H1 (cell line): ENCODE measurements at regions not wholly inside any gene's neighbourhood (a gene's known extent, or its start where the extent isn't known, plus 50 kb on each side); places are given as distances from the start of the nearest gene placed in this dataset.

Source experiments
- CTCF ChIA-PET: fragments of 300-600 bp; sonication (Branson Sonifier 250); formaldehyde crosslinking; loops from one replicate; lab custom pipeline; 2021; ENCODE audit not compliant: partially characterized antibody; lab: Charles Lee
- POLR2A ChIA-PET: fragments of 300-600 bp; sonication (Branson Sonifier 250); formaldehyde crosslinking; loops from one replicate; lab custom pipeline; 2021; ENCODE audit warnings: inconsistent platforms; ENCODE audit not compliant: partially characterized antibody; lab: Charles Lee
- DNase-seq, 2 experiments: peaks; one replicate each; pipeline versions ENCODE4 v3.0.0 to v3.0.0-alpha.2; 2010 to 2022; ENCODE audit warnings: low spot score in 2 of 2, low read depth in 1 of 2, mixed read lengths in 1 of 2
- FAIRE-seq: peaks from 2 replicates; lab custom pipeline; 2011; peaks lifted over from hg19 to GRCh38; lab: Jason Lieb, UNC
- H2AFZ ChIP-seq: 2 replicates; pipeline ENCODE4 v1.8.1; 2012; ENCODE audit warnings: low read length, inconsistent platforms
- H2AK5ac ChIP-seq: 2 replicates; pipeline ENCODE4 v1.6.1; 2013; ENCODE audit warnings: low read depth, low read length
- H2BK120ac ChIP-seq: replicated peaks from 2 replicates; pipeline ENCODE3; 2013; ENCODE audit warnings: low read depth, low read length, inconsistent platforms
- H2BK12ac ChIP-seq: 2 replicates; pipeline ENCODE4 v1.6.1; 2013; ENCODE audit warnings: low read depth, low read length
- H2BK15ac ChIP-seq: 2 replicates; pipeline ENCODE4 v1.6.1; 2013; ENCODE audit warnings: low read length
- H2BK20ac ChIP-seq: 2 replicates; pipeline ENCODE4 v1.6.1; 2013; ENCODE audit warnings: low read length
- H2BK5ac ChIP-seq: 2 replicates; pipeline ENCODE4 v1.6.1; 2013; ENCODE audit warnings: low read depth, low read length
- H3K14ac ChIP-seq: 2 replicates; pipeline ENCODE4 v1.6.1; 2013; ENCODE audit warnings: inconsistent platforms; ENCODE audit not compliant: insufficient read length
- H3K18ac ChIP-seq: 2 replicates; pipeline ENCODE4 v1.6.1; 2013; ENCODE audit warnings: low read length; ENCODE audit errors: extremely low read depth
- H3K23ac ChIP-seq: 2 replicates; pipeline ENCODE4 v1.6.1; 2013; ENCODE audit warnings: inconsistent platforms; ENCODE audit not compliant: insufficient read length
- H3K23me2 ChIP-seq: 2 replicates; pipeline ENCODE4 v1.6.1; 2013; ENCODE audit warnings: low read depth, low read length
- H3K27ac ChIP-seq: 2 replicates; pipeline ENCODE4 v1.6.1; 2011; ENCODE audit warnings: low read depth, low read length, inconsistent platforms
- H3K27me3 ChIP-seq, 4 experiments: replicated peaks in 1 of 4; 1 replicate in 1 of 4; 2 replicates in 3 of 4; pipeline versions ENCODE4 v1.6.1 to v1.8.1; 2011 to 2013; ENCODE audit warnings: low read length in 3 of 4, mild to moderate bottlenecking in 3 of 4, inconsistent platforms in 2 of 4, mixed read lengths in 2 of 4, moderate library complexity in 1 of 4; ENCODE audit not compliant: control insufficient read depth in 3 of 4, insufficient read depth in 3 of 4; ENCODE audit errors: extremely low read depth in 1 of 4
- H3K36me3 ChIP-seq, 4 experiments: 2 replicates each; pipeline versions ENCODE4 v1.6.1 to v1.8.1; 2011 to 2013; ENCODE audit warnings: mild to moderate bottlenecking in 4 of 4, low read length in 3 of 4, moderate library complexity in 2 of 4, control low read depth in 1 of 4, inconsistent platforms in 1 of 4; ENCODE audit not compliant: insufficient read depth in 4 of 4, control insufficient read depth in 2 of 4
- H3K4ac ChIP-seq: replicated peaks from 2 replicates; pipeline ENCODE3; 2013; ENCODE audit warnings: low read length, low read depth, mixed read lengths, inconsistent platforms; ENCODE audit not compliant: insufficient read length
- H3K4me1 ChIP-seq, 4 experiments: replicated peaks in 1 of 4; 1 replicate in 1 of 4; 2 replicates in 3 of 4; pipeline versions ENCODE4 v1.6.1 to v1.8.1; 2011 to 2013; ENCODE audit warnings: low read length in 3 of 4, inconsistent platforms in 2 of 4, mixed read lengths in 1 of 4; ENCODE audit not compliant: insufficient read depth in 4 of 4, control insufficient read depth in 3 of 4
- H3K4me2 ChIP-seq, 2 experiments: 2 replicates each; pipeline versions ENCODE4 v1.6.1 to v1.8.1; 2011 to 2013; ENCODE audit warnings: low read depth in 2 of 2, low read length in 2 of 2, control low read depth in 1 of 2, inconsistent platforms in 1 of 2, mild to moderate bottlenecking in 1 of 2; ENCODE audit not compliant: insufficient read depth in 1 of 2
- H3K4me3 ChIP-seq, 4 experiments: fragments of 200-600, 300-600 bp in 1 of 4; sonication (generic), shearing (Covaris generic), sonication (Bioruptor Twin) in 1 of 4; 2 replicates each; pipeline versions ENCODE4 v1.5.1 to v1.8.1; 2011 to 2016; ENCODE audit warnings: low read length in 4 of 4, low read depth in 3 of 4, control low read depth in 2 of 4, inconsistent platforms in 2 of 4, mild to moderate bottlenecking in 2 of 4, mixed read lengths in 1 of 4, moderate library complexity in 1 of 4; ENCODE audit not compliant: insufficient read depth in 2 of 4; ENCODE audit errors: extremely low read depth in 1 of 4
- H3K56ac ChIP-seq: replicated peaks from 2 replicates; pipeline ENCODE3; 2013; ENCODE audit warnings: low read depth, mild to moderate bottlenecking, mixed read lengths, low read length, inconsistent platforms; ENCODE audit not compliant: insufficient read length
- H3K79me1 ChIP-seq: 2 replicates; pipeline ENCODE4 v1.6.1; 2013; ENCODE audit warnings: low read depth, low read length, control low read depth
- H3K79me2 ChIP-seq, 2 experiments: 2 replicates each; pipeline versions ENCODE4 v1.6.1 to v1.8.1; 2012 to 2013; ENCODE audit warnings: low read length in 2 of 2, mild to moderate bottlenecking in 2 of 2, inconsistent platforms in 1 of 2; ENCODE audit not compliant: insufficient read depth in 2 of 2, control insufficient read depth in 1 of 2
- H3K9ac ChIP-seq, 4 experiments: replicated peaks in 1 of 4; 1 replicate in 1 of 4; 2 replicates in 3 of 4; pipeline versions ENCODE4 v1.6.1 to v1.8.1; 2011 to 2013; ENCODE audit warnings: low read depth in 3 of 4, low read length in 3 of 4, control low read depth in 2 of 4, mild to moderate bottlenecking in 2 of 4, moderate library complexity in 2 of 4, inconsistent platforms in 1 of 4; ENCODE audit errors: extremely low read depth in 1 of 4
- H3K9me3 ChIP-seq, 2 experiments: 2 replicates each; pipeline versions ENCODE4 v1.6.1 to v1.8.1; 2012 to 2013; ENCODE audit warnings: mild to moderate bottlenecking in 2 of 2, moderate library complexity in 2 of 2, control low read depth in 1 of 2, inconsistent platforms in 1 of 2, low read depth in 1 of 2, low read length in 1 of 2, mixed read lengths in 1 of 2; ENCODE audit not compliant: insufficient read depth in 2 of 2
- H4K20me1 ChIP-seq, 2 experiments: replicated peaks in 1 of 2; 2 replicates each; pipeline versions ENCODE3 to v1.8.1; 2011 to 2013; ENCODE audit warnings: inconsistent platforms in 2 of 2, low read length in 2 of 2, mild to moderate bottlenecking in 1 of 2; ENCODE audit not compliant: insufficient read depth in 2 of 2, control insufficient read depth in 1 of 2
- H4K5ac ChIP-seq: 2 replicates; pipeline ENCODE4 v1.6.1; 2013; ENCODE audit warnings: low read length, low read depth, mixed read lengths, inconsistent platforms; ENCODE audit not compliant: insufficient read length
- H4K8ac ChIP-seq: 2 replicates; pipeline ENCODE4 v1.8.0; 2013; ENCODE audit warnings: mild to moderate bottlenecking, moderate library complexity, low read length, inconsistent platforms; ENCODE audit not compliant: insufficient read depth; ENCODE audit errors: extremely low read depth
- H4K91ac ChIP-seq: replicated peaks from 2 replicates; pipeline ENCODE3; 2013; ENCODE audit warnings: low read length, mixed read lengths, inconsistent platforms; ENCODE audit not compliant: insufficient read length
- BRCA1 ChIP-seq: IDR thresholded peaks from 2 replicates; pipeline ENCODE4 v1.6.1; 2012; ENCODE audit warnings: low read depth, low read length, improper control_type of control experiment
- SP4 ChIP-seq: IDR thresholded peaks from 2 replicates; pipeline ENCODE4 v1.6.1; 2012; ENCODE audit warnings: low read length, inconsistent platforms
- WGBS, 2 experiments: shearing (Covaris generic) in 1 of 2; methylation state at CpG; one replicate each; pipeline versions ENCODE4 v1.1.6 to v1.1.7; 2013 to 2015; ENCODE audit warnings: low lambda C conversion rate in 2 of 2, mixed read lengths in 2 of 2, inconsistent platforms in 1 of 2, low coverage in 1 of 2, missing lambda C conversion rate in 1 of 2; ENCODE audit not compliant: insufficient replicate concordance in 2 of 2, insufficient coverage in 1 of 2, insufficient read length in 1 of 2; ENCODE audit errors: extremely low coverage in 1 of 2, missing lambda C conversion rate in 1 of 2; 5-methylcytosine and 5-hydroxymethylcytosine counted together

DNA sequence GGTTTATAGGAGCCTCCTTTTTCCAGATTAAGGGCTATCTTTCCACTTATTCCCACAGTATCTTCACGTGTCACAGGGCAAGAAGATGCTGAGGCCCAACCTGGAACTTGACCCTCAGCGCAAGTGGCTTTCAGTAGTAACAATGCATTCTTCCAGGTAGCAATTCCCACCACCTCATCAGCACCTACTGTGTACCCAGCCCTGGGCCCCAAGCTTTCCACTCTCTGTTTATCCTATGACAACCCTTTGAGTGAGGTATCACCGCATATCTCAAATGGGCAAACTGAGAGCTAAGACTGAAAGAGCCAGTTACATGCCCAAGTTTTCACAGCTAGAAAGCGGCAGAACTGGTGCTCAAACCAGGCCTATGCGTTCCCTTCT is 88.2 kb downstream of the CPN2 start:
- Histone ChIP-seq H4K8ac (no peak overlapping the region), H4K20me1 (no peaks in the 10 kb centered on the region), H3K23ac (no peak overlapping the region), H2BK5ac (no peak overlapping the region), H3K27me3 (no peaks in the 10 kb centered on the region), H3K56ac (no peak overlapping the region), H4K5ac (no peak overlapping the region), H3K9ac (no peak overlapping the region), H3K79me1 (no peaks in the 10 kb centered on the region), H3K4me1 (peaks cover 0 to 4% (median 2%) of the 10 kb centered on the region in 4 experiments; a peak in 2 of 7 replicates), H3K36me3 (no peaks in the 10 kb centered on the region), H3K9me3 (peaks cover 1 to 6% of the 10 kb centered on the region in 2 experiments; a peak in 1 of 4 replicates), H4K91ac (no peak overlapping the region), H3K18ac (no peak overlapping the region), H2BK15ac (no peak overlapping the region), H2BK20ac (no peak overlapping the region), H2BK120ac (no peak overlapping the region), H3K79me2 (no peaks in the 10 kb centered on the region), H2AK5ac (no peak overlapping the region), H2AFZ (no peak overlapping the region), H3K27ac (no peak overlapping the region), H3K23me2 (no peaks in the 10 kb centered on the region), H2BK12ac (no peak overlapping the region), H3K4me3 (no peak overlapping the region), H3K14ac (no peak overlapping the region), H3K4me2 (no peak overlapping the region), H3K4ac (no peak overlapping the region)
- DNase-seq (no peak), FAIRE-seq (no peak)
- WGBS, 2 experiments, result 91% methylated on average over 5 of the region's 5 CpGs; no CpG with 5 or more reads in 1 of the 2 experiments
- POLR2A ChIA-PET, result no interaction called here
- CTCF ChIA-PET, result interaction anchor here (1.2 to 3.7 kb wide), 6 partner anchors 9 to 53 kb away, joined by 3 to 20 read pairs (median 4); no protein-coding TSS in a partner anchor
- TF ChIP-seq BRCA1, result no peak
- TF ChIP-seq SP4, result no peak
